ENCODE measurements at regions not wholly inside any gene's neighbourhood (a gene's known extent, or its start where the extent isn't known, plus 50 kb on each side); places are given as distances from the start of the nearest gene placed in this dataset.

GRCh38 chr17:13757871-13758270 is 156.1 kb upstream of the HS3ST3A1 start:
- no peak for DNase-seq
- Histone ChIP-seq H3K36me3 (no peaks in the 10 kb centered on the region), H3K4me3 (no peak overlapping the region), H3K9me3 (no peaks in the 10 kb centered on the region), H3K27me3 (no peaks in the 10 kb centered on the region)

- Histone ChIP-seq H3K9me3 (no peaks in the 10 kb centered on the region), H3K27me3 (no peaks in the 10 kb centered on the region), H3K4me3 (no peak overlapping the region), H3K36me3 (no peaks in the 10 kb centered on the region)
- no peak for DNase-seq
Observed at GRCh38 chr17:13759518-13760335, 158.0 kb upstream of the HS3ST3A1 start.

- H3K27me3 ChIP-seq: no peaks in the 10 kb centered on the region
- DNase-seq: no peak
Observed at GRCh38 chr17:13761038-13761603, 159.4 kb upstream of the HS3ST3A1 start.

GRCh38 chr17:13765701-13766100 is 164.0 kb upstream of the HS3ST3A1 start:
- no peak for DNase-seq
- H3K36me3 ChIP-seq: no peaks in the 10 kb centered on the region
- no peak overlapping the region for H3K4me3 ChIP-seq
- H3K9me3 ChIP-seq: no peaks in the 10 kb centered on the region
- H3K27me3 ChIP-seq: no peaks in the 10 kb centered on the region

More at GRCh38 chr17:13761038-13761603, 159.4 kb upstream of the HS3ST3A1 start:
- Histone ChIP-seq H3K4me3 (no peak overlapping the region), H3K36me3 (no peaks in the 10 kb centered on the region), H3K9me3 (no peaks in the 10 kb centered on the region)

GRCh38 chr17:13770702-13771101 is 169.0 kb upstream of the HS3ST3A1 start:
- Histone ChIP-seq H3K4me3 (no peak overlapping the region), H3K36me3 (no peaks in the 10 kb centered on the region), H3K27me3 (no peaks in the 10 kb centered on the region), H3K9me3 (no peaks in the 10 kb centered on the region)
- no peak for DNase-seq

GRCh38 chr17:13775450-13775849 is 173.7 kb upstream of the HS3ST3A1 start:
- no peaks in the 10 kb centered on the region for H3K36me3 ChIP-seq
- no peak overlapping the region for H3K4me3 ChIP-seq
- H3K27me3 ChIP-seq: no peaks in the 10 kb centered on the region
- DNase-seq: no peak
- H3K9me3 ChIP-seq: no peaks in the 10 kb centered on the region

- no peaks in the 10 kb centered on the region for H3K27me3 ChIP-seq
- peak; percentile 59 for DNase-seq
- no peaks in the 10 kb centered on the region for H3K36me3 ChIP-seq
- H3K4me3 ChIP-seq: no peak overlapping the region
- no peaks in the 10 kb centered on the region for H3K9me3 ChIP-seq
Observed at GRCh38 chr17:13776027-13776551, 174.4 kb upstream of the HS3ST3A1 start.

GRCh38 chr17:13777003-13777402 is 175.3 kb upstream of the HS3ST3A1 start:
- H3K36me3 ChIP-seq: no peaks in the 10 kb centered on the region
- no peak for DNase-seq
- no peaks in the 10 kb centered on the region for H3K9me3 ChIP-seq
- no peaks in the 10 kb centered on the region for H3K27me3 ChIP-seq
- H3K4me3 ChIP-seq: no peak overlapping the region

- Histone ChIP-seq H3K27me3 (no peaks in the 10 kb centered on the region), H3K4me3 (no peak overlapping the region)
- no peak for DNase-seq
Observed at GRCh38 chr17:13784434-13785095, 182.8 kb upstream of the HS3ST3A1 start.

GRCh38 chr17:13785981-13786598 is 184.4 kb upstream of the HS3ST3A1 start:
- Histone ChIP-seq H3K27me3 (no peaks in the 10 kb centered on the region), H3K36me3 (no peaks in the 10 kb centered on the region), H3K4me3 (no peak overlapping the region), H3K9me3 (no peaks in the 10 kb centered on the region)
- peak; percentile 78 for DNase-seq

More at GRCh38 chr17:13784434-13785095, 182.8 kb upstream of the HS3ST3A1 start:
- Histone ChIP-seq H3K36me3 (no peaks in the 10 kb centered on the region), H3K9me3 (no peaks in the 10 kb centered on the region)

- Histone ChIP-seq H3K27me3 (no peaks in the 10 kb centered on the region), H3K9me3 (no peaks in the 10 kb centered on the region), H3K4me3 (no peak overlapping the region), H3K36me3 (no peaks in the 10 kb centered on the region)
- DNase-seq: no peak
Observed at GRCh38 chr17:13787636-13788035, 185.9 kb upstream of the HS3ST3A1 start.

GRCh38 chr17:13788385-13788784 is 186.7 kb upstream of the HS3ST3A1 start:
- Histone ChIP-seq H3K4me3 (no peak overlapping the region), H3K27me3 (no peaks in the 10 kb centered on the region), H3K36me3 (no peaks in the 10 kb centered on the region)

GRCh38 chr17:13792314-13792713 is 190.6 kb upstream of the HS3ST3A1 start:
- Histone ChIP-seq H3K4me3 (no peak overlapping the region), H3K9me3 (no peaks in the 10 kb centered on the region), H3K27me3 (no peaks in the 10 kb centered on the region), H3K36me3 (no peaks in the 10 kb centered on the region)
- DNase-seq: no peak

More at GRCh38 chr17:13788385-13788784, 186.7 kb upstream of the HS3ST3A1 start:
- no peaks in the 10 kb centered on the region for H3K9me3 ChIP-seq
- DNase-seq: no peak

- H3K27me3 ChIP-seq: no peaks in the 10 kb centered on the region
- no peak for DNase-seq
- no peaks in the 10 kb centered on the region for H3K36me3 ChIP-seq
- no peaks in the 10 kb centered on the region for H3K9me3 ChIP-seq
- H3K4me3 ChIP-seq: no peak overlapping the region
Observed at GRCh38 chr17:13793951-13794350, 192.2 kb upstream of the HS3ST3A1 start.

GRCh38 chr17:13797863-13798262 is 196.1 kb upstream of the HS3ST3A1 start:
- no peak for DNase-seq
- H3K36me3 ChIP-seq: no peaks in the 10 kb centered on the region
- no peaks in the 10 kb centered on the region for H3K9me3 ChIP-seq
- no peaks in the 10 kb centered on the region for H3K27me3 ChIP-seq
- H3K4me3 ChIP-seq: no peak overlapping the region

- DNase-seq: no peak
- Histone ChIP-seq H3K9me3 (no peaks in the 10 kb centered on the region), H3K36me3 (no peaks in the 10 kb centered on the region), H3K27me3 (no peaks in the 10 kb centered on the region), H3K4me3 (no peak overlapping the region)
Observed at GRCh38 chr17:13806092-13806491, 204.4 kb upstream of the HS3ST3A1 start.

- DNase-seq: no peak
- no peaks in the 10 kb centered on the region for H3K9me3 ChIP-seq
- no peaks in the 10 kb centered on the region for H3K27me3 ChIP-seq
- no peaks in the 10 kb centered on the region for H3K36me3 ChIP-seq
- H3K4me3 ChIP-seq: no peak overlapping the region
Observed at GRCh38 chr17:13807103-13807502, 205.4 kb upstream of the HS3ST3A1 start.
